ENCODE measurements at regions not wholly inside any gene's neighbourhood (a gene's known extent, or its start where the extent isn't known, plus 50 kb on each side); places are given as distances from the start of the nearest gene placed in this dataset.
"Not testable (repeated sequence)": the region's sequence is repeated elsewhere in the genome, so short reads cannot be mapped to it uniquely, and the experiment has no call there.

- DNase-seq: no peak
- intact Hi-C loops (cut with DNase I): no loop called here
- H3K36me3 ChIP-seq: no peaks in the 10 kb centered on the region
- peaks cover 0 to 2% of the 10 kb centered on the region in 2 donors for H3K4me1 ChIP-seq
- no peaks in the 10 kb centered on the region for H3K27me3 ChIP-seq
- no peaks in the 10 kb centered on the region for H3K9me3 ChIP-seq
- WGBS, 2 donors: 87 to 91% methylated on average over 15 to 17 of the region's 17 CpGs
- TF ChIP-seq POLR2A (IDR thresholded peaks at IDR 0.05) (no peak), CTCF (IDR thresholded peaks at IDR 0.05) (no peak)
- H3K4me3 ChIP-seq (replicated peaks in 1 of 3): no peak overlapping the region
- H3K27ac ChIP-seq: no peak overlapping the region
These were observed 114.9 kb downstream of the TMEM121 start for GRCh38 chr14:105641075-105641937.

- WGBS, 2 donors: no CpG with 5 or more reads among the region's 12 CpGs
- intact Hi-C loops (cut with DNase I); DNase-seq; H3K9me3 ChIP-seq; H3K27ac ChIP-seq; H3K27me3 ChIP-seq; H3K4me3 ChIP-seq (replicated peaks in 1 of 3); H3K36me3 ChIP-seq; H3K4me1 ChIP-seq: not testable (repeated sequence)
These were observed 115.6 kb downstream of the TMEM121 start for GRCh38 chr14:105641951-105642350.

GRCh38 chr14:105642486-105642885 is 116.1 kb downstream of the TMEM121 start:
- H3K27ac ChIP-seq; DNase-seq; H3K4me3 ChIP-seq (replicated peaks in 1 of 3); H3K36me3 ChIP-seq; H3K9me3 ChIP-seq; H3K27me3 ChIP-seq; intact Hi-C loops (cut with DNase I): not testable (repeated sequence)
- peaks cover 0 to 11% of the 10 kb centered on the region in 2 donors for H3K4me1 ChIP-seq
- WGBS, 2 donors: no CpG with 5 or more reads among the region's 19 CpGs

GRCh38 chr14:105643406-105644052 is 117.1 kb downstream of the TMEM121 start:
- 81 to 91% methylated on average over 14 to 23 of the region's 30 CpGs for WGBS, 2 donors
- H3K4me1 ChIP-seq: peaks cover 0 to 15% of the 10 kb centered on the region in 2 donors
- intact Hi-C loops (cut with DNase I): not testable (repeated sequence)

GRCh38 chr14:105644053-105644435 is 117.7 kb downstream of the TMEM121 start:
- H3K4me3 ChIP-seq (replicated peaks in 1 of 3); H3K9me3 ChIP-seq; intact Hi-C loops (cut with DNase I); H3K36me3 ChIP-seq; H3K27me3 ChIP-seq; DNase-seq; H3K27ac ChIP-seq: not testable (repeated sequence)
- WGBS, 2 donors: 95 to 97% methylated on average over 8 to 11 of the region's 11 CpGs
- peaks cover 0 to 19% of the 10 kb centered on the region in 2 donors for H3K4me1 ChIP-seq

More at GRCh38 chr14:105643406-105644052, 117.1 kb downstream of the TMEM121 start:
- H3K9me3 ChIP-seq; DNase-seq; H3K4me3 ChIP-seq (replicated peaks in 1 of 3); H3K27me3 ChIP-seq; H3K27ac ChIP-seq; H3K36me3 ChIP-seq: not testable (repeated sequence)

- WGBS, 2 donors: 92 to 97% methylated on average over 18 to 19 of the region's 19 CpGs
- H3K4me1 ChIP-seq: peaks cover 0 to 23% of the 10 kb centered on the region in 2 donors
- H3K36me3 ChIP-seq; H3K4me3 ChIP-seq (replicated peaks in 1 of 3); H3K27ac ChIP-seq; H3K27me3 ChIP-seq; H3K9me3 ChIP-seq; intact Hi-C loops (cut with DNase I); DNase-seq: not testable (repeated sequence)
These were observed 118.1 kb downstream of the TMEM121 start for GRCh38 chr14:105644457-105644856.

GRCh38 chr14:105644891-105645290 is 118.5 kb downstream of the TMEM121 start:
- H3K4me1 ChIP-seq: peaks cover 0 to 23% of the 10 kb centered on the region in 2 donors
- H3K4me3 ChIP-seq (replicated peaks in 1 of 3); H3K36me3 ChIP-seq; intact Hi-C loops (cut with DNase I); H3K27ac ChIP-seq; H3K9me3 ChIP-seq; DNase-seq; H3K27me3 ChIP-seq: not testable (repeated sequence)
- WGBS, 2 donors: no CpG with 5 or more reads among the region's 14 CpGs

GRCh38 chr14:105645389-105645788 is 119.0 kb downstream of the TMEM121 start:
- no CpG with 5 or more reads among the region's 6 CpGs for WGBS, 2 donors
- intact Hi-C loops (cut with DNase I); DNase-seq; H3K36me3 ChIP-seq; H3K27me3 ChIP-seq; H3K4me3 ChIP-seq (replicated peaks in 1 of 3); H3K9me3 ChIP-seq; H3K27ac ChIP-seq: not testable (repeated sequence)
- peaks cover 0 to 23% of the 10 kb centered on the region in 2 donors for H3K4me1 ChIP-seq
